Neural cell (in vitro differentiated cells): ENCODE measurements at regions not wholly inside any gene's neighbourhood (a gene's known extent, or its start where the extent isn't known, plus 50 kb on each side); places are given as distances from the start of the nearest gene placed in this dataset.

Experiments
- EP300 ChIP-seq: fragments of 450-650 bp; conservative IDR thresholded peaks from 2 replicates; pipeline ENCODE4 v1.6.1; 2014; ENCODE audit warnings: antibody characterized with exemption, mild to moderate bottlenecking, moderate library complexity; ENCODE audit not compliant: poor library complexity, severe bottlenecking
- MXI1 ChIP-seq: fragments of 450-650 bp; conservative IDR thresholded peaks from 2 replicates; pipeline ENCODE4 v1.6.1; 2014; ENCODE audit warnings: antibody characterized with exemption, mild to moderate bottlenecking; ENCODE audit not compliant: poor library complexity, severe bottlenecking
- POLR2AphosphoS5 ChIP-seq: IDR thresholded peaks from 2 replicates; pipeline ENCODE4 v1.6.1; 2012
- RAD21 ChIP-seq: fragments of 450-650 bp; conservative IDR thresholded peaks from 2 replicates; pipeline ENCODE4 v1.6.1; 2014; ENCODE audit warnings: antibody characterized with exemption, mild to moderate bottlenecking, moderate library complexity
- REST ChIP-seq: IDR thresholded peaks from 2 replicates; pipeline ENCODE4 v1.6.1; 2012; ENCODE audit warnings: borderline replicate concordance
- SMC3 ChIP-seq: fragments of 450-650 bp; conservative IDR thresholded peaks from 2 replicates; pipeline ENCODE4 v1.6.1; 2014; ENCODE audit warnings: antibody characterized with exemption, mild to moderate bottlenecking, moderate library complexity; ENCODE audit not compliant: poor library complexity
- TAF1 ChIP-seq: IDR thresholded peaks from 2 replicates; pipeline ENCODE4 v1.6.1; 2012; ENCODE audit warnings: low read depth
- TF ChIP-seq, protein P1 (sequence below): fragments of 450-650 bp; IDR thresholded peaks from 2 replicates; pipeline ENCODE4 v1.5.1; 2014; ENCODE audit warnings: antibody characterized with exemption, mild to moderate bottlenecking, moderate library complexity; ENCODE audit not compliant: poor library complexity, severe bottlenecking

DNA sequence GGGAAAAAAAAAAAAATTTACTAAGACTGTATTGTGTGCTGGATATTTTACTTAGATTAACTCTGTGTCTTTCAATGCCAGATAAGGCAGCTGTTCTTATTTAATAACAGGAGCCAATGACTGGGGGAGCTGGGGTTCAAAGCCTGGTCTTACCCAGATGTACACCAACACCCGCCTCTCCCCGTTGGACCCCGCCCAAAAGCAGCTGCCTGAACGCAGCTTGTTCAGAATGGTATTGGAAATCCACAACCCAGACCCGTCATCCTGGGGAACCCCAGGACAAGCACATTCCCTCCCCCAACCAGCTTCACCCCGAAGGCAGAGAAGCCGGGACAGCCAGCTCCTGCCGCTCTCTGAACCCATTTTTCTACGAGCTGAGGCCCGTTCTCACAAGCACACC, 113.6 kb upstream of the TMPRSS2 start:
- TF ChIP-seq TAF1 (no peak), POLR2AphosphoS5 (no peak), RAD21 (no peak), EP300 (no peak), SMC3 (no peak), REST (no peak), MXI1 (no peak)
- TF ChIP-seq, protein P1, sequence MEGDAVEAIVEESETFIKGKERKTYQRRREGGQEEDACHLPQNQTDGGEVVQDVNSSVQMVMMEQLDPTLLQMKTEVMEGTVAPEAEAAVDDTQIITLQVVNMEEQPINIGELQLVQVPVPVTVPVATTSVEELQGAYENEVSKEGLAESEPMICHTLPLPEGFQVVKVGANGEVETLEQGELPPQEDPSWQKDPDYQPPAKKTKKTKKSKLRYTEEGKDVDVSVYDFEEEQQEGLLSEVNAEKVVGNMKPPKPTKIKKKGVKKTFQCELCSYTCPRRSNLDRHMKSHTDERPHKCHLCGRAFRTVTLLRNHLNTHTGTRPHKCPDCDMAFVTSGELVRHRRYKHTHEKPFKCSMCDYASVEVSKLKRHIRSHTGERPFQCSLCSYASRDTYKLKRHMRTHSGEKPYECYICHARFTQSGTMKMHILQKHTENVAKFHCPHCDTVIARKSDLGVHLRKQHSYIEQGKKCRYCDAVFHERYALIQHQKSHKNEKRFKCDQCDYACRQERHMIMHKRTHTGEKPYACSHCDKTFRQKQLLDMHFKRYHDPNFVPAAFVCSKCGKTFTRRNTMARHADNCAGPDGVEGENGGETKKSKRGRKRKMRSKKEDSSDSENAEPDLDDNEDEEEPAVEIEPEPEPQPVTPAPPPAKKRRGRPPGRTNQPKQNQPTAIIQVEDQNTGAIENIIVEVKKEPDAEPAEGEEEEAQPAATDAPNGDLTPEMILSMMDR = no peak
